ENCODE measurements at regions not wholly inside any gene's neighbourhood (a gene's known extent, or its start where the extent isn't known, plus 50 kb on each side); places are given as distances from the start of the nearest gene placed in this dataset.

- no peak for DNase-seq
- intact Hi-C loops (cut with micrococcal nuclease; ENCODE audit: unreplicated experiment): no loop called here
- H3K9me3 ChIP-seq: no peaks in the 10 kb centered on the region
- Mint-ChIP-seq H3K27me3 (ENCODE audit: insufficient read depth, unreplicated experiment) (peaks cover 6% of the 10 kb centered on the region), H3K36me3 (ENCODE audit: insufficient read depth, unreplicated experiment) (no peaks in the 10 kb centered on the region), H3K4me1 (ENCODE audit: low read depth, unreplicated experiment) (no peaks in the 10 kb centered on the region), H3K4me3 (ENCODE audit: unreplicated experiment) (no peak overlapping the region), H3K9me3 (ENCODE audit: unreplicated experiment) (no peaks in the 10 kb centered on the region), H3K27ac (ENCODE audit: unreplicated experiment) (no peak overlapping the region)
- TF ChIP-seq CTCF (IDR thresholded peaks at IDR 0.05; ENCODE audit: insufficient read depth in 1 of 2, low read depth in 1 of 2, low read length in 1 of 2, severe bottlenecking in 1 of 2, unreplicated experiment in 1 of 2): no peak
- ChIA-PET POLR2A (no interaction called here), CTCF (no interaction called here)
- no TSS peak for BruUV-seq (replicated peaks)
- no peaks in the 10 kb centered on the region for H3K36me3 ChIP-seq (ENCODE audit: control insufficient read depth, insufficient read depth, low read length)
- no peaks in the 10 kb centered on the region for H3K4me1 ChIP-seq
- H3K27me3 ChIP-seq (replicated peaks; ENCODE audit: control insufficient read depth, insufficient read depth, low read length): no peaks in the 10 kb centered on the region
- no peak overlapping the region for H3K4me3 ChIP-seq (ENCODE audit: low read depth, low read length)
Observed at GRCh38 chr5:60014331-60014730, 120.8 kb upstream of the PDE4D start.

- H3K36me3 Mint-ChIP-seq (ENCODE audit: insufficient read depth, unreplicated experiment): no peaks in the 10 kb centered on the region
- TF ChIP-seq CTCF (IDR thresholded peaks at IDR 0.05; ENCODE audit: insufficient read depth in 1 of 2, low read depth in 1 of 2, low read length in 1 of 2, severe bottlenecking in 1 of 2, unreplicated experiment in 1 of 2): no peak
- no peaks in the 10 kb centered on the region for H3K4me1 Mint-ChIP-seq (ENCODE audit: low read depth, unreplicated experiment)
- H3K9me3 ChIP-seq: no peaks in the 10 kb centered on the region
- H3K27ac Mint-ChIP-seq (ENCODE audit: unreplicated experiment): no peak overlapping the region
- no peak overlapping the region for H3K4me3 Mint-ChIP-seq (ENCODE audit: unreplicated experiment)
- intact Hi-C loops (cut with micrococcal nuclease; ENCODE audit: unreplicated experiment): loop anchor here (1.0 kb wide), 1 partner anchor 201 kb away; no protein-coding TSS in a partner anchor
- peaks cover 6% of the 10 kb centered on the region for H3K27me3 Mint-ChIP-seq (ENCODE audit: insufficient read depth, unreplicated experiment)
- ChIA-PET CTCF (no interaction called here), POLR2A (no interaction called here)
- no peaks in the 10 kb centered on the region for H3K9me3 Mint-ChIP-seq (ENCODE audit: unreplicated experiment)
- no peaks in the 10 kb centered on the region for H3K27me3 ChIP-seq (replicated peaks; ENCODE audit: control insufficient read depth, insufficient read depth, low read length)
- H3K36me3 ChIP-seq (ENCODE audit: control insufficient read depth, insufficient read depth, low read length): no peaks in the 10 kb centered on the region
- no TSS peak for BruUV-seq (replicated peaks)
- no peak for DNase-seq
- no peaks in the 10 kb centered on the region for H3K4me1 ChIP-seq
- no peak overlapping the region for H3K4me3 ChIP-seq (ENCODE audit: low read depth, low read length)
Observed at GRCh38 chr5:60010853-60011252, 117.3 kb upstream of the PDE4D start.

- Histone ChIP-seq H3K4me3 (ENCODE audit: low read depth, low read length) (no peak overlapping the region), H3K27me3 (replicated peaks; ENCODE audit: control insufficient read depth, insufficient read depth, low read length) (no peaks in the 10 kb centered on the region), H3K36me3 (ENCODE audit: control insufficient read depth, insufficient read depth, low read length) (no peaks in the 10 kb centered on the region), H3K9me3 (no peaks in the 10 kb centered on the region), H3K4me1 (no peaks in the 10 kb centered on the region)
- ChIA-PET CTCF (no interaction called here), POLR2A (no interaction called here)
- Mint-ChIP-seq H3K9me3 (ENCODE audit: unreplicated experiment) (no peaks in the 10 kb centered on the region), H3K4me1 (ENCODE audit: low read depth, unreplicated experiment) (no peaks in the 10 kb centered on the region), H3K27ac (ENCODE audit: unreplicated experiment) (no peak overlapping the region), H3K36me3 (ENCODE audit: insufficient read depth, unreplicated experiment) (no peaks in the 10 kb centered on the region), H3K27me3 (ENCODE audit: insufficient read depth, unreplicated experiment) (peaks cover 6% of the 10 kb centered on the region), H3K4me3 (ENCODE audit: unreplicated experiment) (no peak overlapping the region)
- TF ChIP-seq CTCF (IDR thresholded peaks at IDR 0.05; ENCODE audit: insufficient read depth in 1 of 2, low read depth in 1 of 2, low read length in 1 of 2, severe bottlenecking in 1 of 2, unreplicated experiment in 1 of 2): peak; percentile 33 to 47
- DNase-seq: no peak
- intact Hi-C loops (cut with micrococcal nuclease; ENCODE audit: unreplicated experiment): loop anchor here (1.0 kb wide), 1 partner anchor 200 kb away; no protein-coding TSS in a partner anchor
- BruUV-seq (replicated peaks): no TSS peak
Observed at GRCh38 chr5:60010328-60010727, 116.8 kb upstream of the PDE4D start.
